GM12878 (cell line): ENCODE measurements at regions not wholly inside any gene's neighbourhood (a gene's known extent, or its start where the extent isn't known, plus 50 kb on each side); places are given as distances from the start of the nearest gene placed in this dataset.

ENCODE experiments used
- MTA3 ChIP-seq: IDR thresholded peaks from 2 replicates; pipeline ENCODE4 v1.6.1; 2012; ENCODE audit warnings: low read length, inconsistent platforms, borderline replicate concordance
- NFIC ChIP-seq: IDR thresholded peaks from 2 replicates; pipeline ENCODE4 v1.6.1; 2012; ENCODE audit warnings: low read depth, mild to moderate bottlenecking, inconsistent platforms, low read length, moderate library complexity
- RUNX3 ChIP-seq: IDR thresholded peaks from 2 replicates; pipeline ENCODE4 v1.6.1; 2012; ENCODE audit warnings: low read length, inconsistent platforms
- SREBF1 ChIP-seq: IDR thresholded peaks from 2 replicates; pipeline ENCODE4 v1.6.1; 2012; ENCODE audit warnings: mild to moderate bottlenecking, low read length
- ZNF274 ChIP-seq: IDR thresholded peaks from one replicate; pipeline ENCODE4 v1.8.0; 2011; ENCODE audit not compliant: insufficient read length, insufficient read depth
- TF ChIP-seq, protein P1 (sequence below), 3 experiments: IDR thresholded peaks in 2 of 3; conservative IDR thresholded peaks in 1 of 3; 2 replicates each; pipeline ENCODE4 v1.5.1; 2011; ENCODE audit warnings: low read depth in 3 of 3, low read length in 3 of 3, mild to moderate bottlenecking in 3 of 3, control low read depth in 2 of 3, moderate library complexity in 2 of 3, inconsistent platforms in 1 of 3, mixed read lengths in 1 of 3; ENCODE audit not compliant: control insufficient read depth in 2 of 3, insufficient read depth in 1 of 3; ENCODE audit errors: extremely low read depth in 1 of 3
- TF ChIP-seq, protein P2 (sequence below): IDR thresholded peaks from 2 replicates; pipeline ENCODE4 v1.6.1; 2011; ENCODE audit warnings: mild to moderate bottlenecking, low read depth, low read length, moderate library complexity; ENCODE audit not compliant: insufficient replicate concordance

DNA sequence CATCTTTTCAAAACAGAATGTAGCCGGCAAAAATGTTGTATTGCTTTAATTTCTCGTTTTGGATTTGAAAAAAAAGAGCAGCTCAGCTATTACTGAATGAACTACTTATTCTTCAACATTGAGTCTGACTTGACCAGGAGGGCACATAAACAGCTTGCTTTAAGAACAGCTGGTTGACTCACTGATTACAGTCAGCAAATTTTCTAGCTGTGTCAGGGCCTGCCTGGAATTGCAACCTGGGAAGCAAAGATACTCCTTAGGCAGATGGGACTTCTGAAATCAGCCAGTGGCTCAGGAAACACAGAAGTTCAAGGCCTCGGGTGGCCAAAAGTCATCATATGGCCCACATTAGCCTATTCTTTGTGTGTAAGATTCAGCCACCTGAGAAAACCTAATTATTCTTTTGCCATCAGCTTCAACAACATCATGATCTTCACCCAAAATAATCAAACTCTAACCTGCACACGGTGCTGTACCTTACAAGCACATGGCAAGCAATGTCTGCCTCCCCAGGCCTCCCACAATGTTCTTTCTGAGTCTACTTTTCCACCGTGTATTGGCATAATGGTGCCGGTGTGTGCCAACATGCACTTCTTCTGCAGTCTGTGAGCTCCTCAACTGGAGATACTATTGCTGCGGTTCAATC lies 307.2 kb downstream of the HHIPL2 start:
- TF ChIP-seq MTA3 = no peak
- no peak for TF ChIP-seq RUNX3
- TF ChIP-seq ZNF274 = no peak
- TF ChIP-seq SREBF1 = no peak
- TF ChIP-seq, protein P1, sequence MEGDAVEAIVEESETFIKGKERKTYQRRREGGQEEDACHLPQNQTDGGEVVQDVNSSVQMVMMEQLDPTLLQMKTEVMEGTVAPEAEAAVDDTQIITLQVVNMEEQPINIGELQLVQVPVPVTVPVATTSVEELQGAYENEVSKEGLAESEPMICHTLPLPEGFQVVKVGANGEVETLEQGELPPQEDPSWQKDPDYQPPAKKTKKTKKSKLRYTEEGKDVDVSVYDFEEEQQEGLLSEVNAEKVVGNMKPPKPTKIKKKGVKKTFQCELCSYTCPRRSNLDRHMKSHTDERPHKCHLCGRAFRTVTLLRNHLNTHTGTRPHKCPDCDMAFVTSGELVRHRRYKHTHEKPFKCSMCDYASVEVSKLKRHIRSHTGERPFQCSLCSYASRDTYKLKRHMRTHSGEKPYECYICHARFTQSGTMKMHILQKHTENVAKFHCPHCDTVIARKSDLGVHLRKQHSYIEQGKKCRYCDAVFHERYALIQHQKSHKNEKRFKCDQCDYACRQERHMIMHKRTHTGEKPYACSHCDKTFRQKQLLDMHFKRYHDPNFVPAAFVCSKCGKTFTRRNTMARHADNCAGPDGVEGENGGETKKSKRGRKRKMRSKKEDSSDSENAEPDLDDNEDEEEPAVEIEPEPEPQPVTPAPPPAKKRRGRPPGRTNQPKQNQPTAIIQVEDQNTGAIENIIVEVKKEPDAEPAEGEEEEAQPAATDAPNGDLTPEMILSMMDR (IDR thresholded peaks at IDR 0.05 in 2 of 3, conservative IDR thresholded peaks at IDR 0.05 in 1 of 3; ENCODE audit: control insufficient read depth in 2 of 3, extremely low read depth in 1 of 3, insufficient read depth in 1 of 3, low read depth in 3 of 3, low read length in 3 of 3) = no peak
- TF ChIP-seq, protein P2, sequence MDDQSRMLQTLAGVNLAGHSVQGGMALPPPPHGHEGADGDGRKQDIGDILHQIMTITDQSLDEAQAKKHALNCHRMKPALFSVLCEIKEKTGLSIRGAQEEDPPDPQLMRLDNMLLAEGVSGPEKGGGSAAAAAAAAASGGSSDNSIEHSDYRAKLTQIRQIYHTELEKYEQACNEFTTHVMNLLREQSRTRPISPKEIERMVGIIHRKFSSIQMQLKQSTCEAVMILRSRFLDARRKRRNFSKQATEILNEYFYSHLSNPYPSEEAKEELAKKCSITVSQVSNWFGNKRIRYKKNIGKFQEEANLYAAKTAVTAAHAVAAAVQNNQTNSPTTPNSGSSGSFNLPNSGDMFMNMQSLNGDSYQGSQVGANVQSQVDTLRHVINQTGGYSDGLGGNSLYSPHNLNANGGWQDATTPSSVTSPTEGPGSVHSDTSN = no peak
- no peak for TF ChIP-seq NFIC
